IMR-90 (cell line): ENCODE measurements at regions not wholly inside any gene's neighbourhood (a gene's known extent, or its start where the extent isn't known, plus 50 kb on each side); places are given as distances from the start of the nearest gene placed in this dataset.

Experiments used
- ATAC-seq: fragments of 200-7000 bp; cut with Tn5 transposase; 2 replicates; pipeline ENCODE4 v1.9.1; 2020; ENCODE audit warnings: low read depth, mild to moderate bottlenecking, moderate library complexity
- BruUV-seq: library from RNA; stranded (reverse); fragments of 400-500 nt; replicated peaks from 2 replicates; lab custom pipeline; 2021; lab: Mats Ljungman, UMichigan
- CTCF ChIA-PET: fragments of 300-600 bp; formaldehyde crosslinking; extraction: SDS; loops from one replicate; lab custom pipeline; 2021; ENCODE audit warnings: antibody characterized with exemption; lab: Yijun Ruan, JAX
- POLR2A ChIA-PET: fragments of 300-600 bp; sonication (Branson Sonifier 250); formaldehyde crosslinking; loops from one replicate; lab custom pipeline; 2022; ENCODE audit warnings: antibody characterized with exemption; ENCODE audit not compliant: unreplicated experiment; lab: Charles Lee
- DNase-seq: peaks from one replicate; pipeline ENCODE4 v3.0.0; 2013
- H2AFZ ChIP-seq: replicated peaks from 2 replicates; pipeline ENCODE3; 2013; ENCODE audit warnings: low read length, mild to moderate bottlenecking; ENCODE audit not compliant: poor library complexity
- H2AK5ac ChIP-seq: 2 replicates; pipeline ENCODE4 v1.6.1; 2013; ENCODE audit warnings: low read depth, low read length, inconsistent platforms
- H2AK9ac ChIP-seq: replicated peaks from 2 replicates; pipeline ENCODE3; 2013; ENCODE audit warnings: mild to moderate bottlenecking, low read depth, low read length, moderate library complexity; ENCODE audit not compliant: poor library complexity
- H2BK120ac ChIP-seq: 2 replicates; pipeline ENCODE4 v1.6.1; 2013; ENCODE audit warnings: low read depth, low read length, inconsistent platforms
- H2BK15ac ChIP-seq: 3 replicates; pipeline ENCODE4 v1.6.1; 2013; ENCODE audit warnings: low read depth, low read length, inconsistent platforms
- H2BK20ac ChIP-seq: 2 replicates; pipeline ENCODE4 v1.6.1; 2013; ENCODE audit warnings: low read depth, mild to moderate bottlenecking, inconsistent platforms, low read length, moderate library complexity
- H2BK5ac ChIP-seq: 2 replicates; pipeline ENCODE4 v1.6.1; 2013; ENCODE audit warnings: mild to moderate bottlenecking, low read depth, low read length, inconsistent platforms; ENCODE audit not compliant: poor library complexity, severe bottlenecking
- H3K14ac ChIP-seq: replicated peaks from 2 replicates; pipeline ENCODE4 v1.6.1; 2013; ENCODE audit warnings: low read depth, low read length, inconsistent platforms
- H3K18ac ChIP-seq: 2 replicates; pipeline ENCODE4 v1.6.1; 2013; ENCODE audit warnings: low read depth, low read length, control low read depth
- H3K23ac ChIP-seq: 2 replicates; pipeline ENCODE4 v1.6.1; 2013; ENCODE audit warnings: low read depth, low read length, inconsistent platforms
- H3K27ac ChIP-seq: 2 replicates; pipeline ENCODE4 v1.5.1; 2013; ENCODE audit warnings: mild to moderate bottlenecking, control low read depth, low read length; ENCODE audit not compliant: insufficient read depth
- H3K27me3 ChIP-seq: 2 replicates; pipeline ENCODE4 v1.6.1; 2013; ENCODE audit warnings: low read length; ENCODE audit not compliant: control insufficient read depth, insufficient read depth
- H3K36me3 ChIP-seq: 2 replicates; pipeline ENCODE4 v1.6.1; 2013; ENCODE audit warnings: low read length, mixed read lengths; ENCODE audit not compliant: control insufficient read depth, insufficient read depth
- H3K4ac ChIP-seq: 2 replicates; pipeline ENCODE4 v1.6.1; 2013; ENCODE audit warnings: low read depth, low read length, inconsistent platforms
- H3K4me1 ChIP-seq: 2 replicates; pipeline ENCODE4 v1.6.1; 2013; ENCODE audit warnings: low read length, mixed read lengths; ENCODE audit not compliant: control insufficient read depth, insufficient read depth
- H3K4me2 ChIP-seq: 2 replicates; pipeline ENCODE4 v1.6.1; 2013; ENCODE audit warnings: low read depth, mild to moderate bottlenecking, control low read depth, low read length, moderate library complexity
- H3K4me3 ChIP-seq: 2 replicates; pipeline ENCODE4 v1.5.1; 2013; ENCODE audit warnings: low read depth, mild to moderate bottlenecking, control low read depth, low read length, moderate library complexity; ENCODE audit not compliant: insufficient read depth
- H3K56ac ChIP-seq: 2 replicates; pipeline ENCODE4 v1.6.1; 2013; ENCODE audit warnings: low read length, inconsistent platforms; ENCODE audit not compliant: insufficient read depth; ENCODE audit errors: extremely low read depth
- H3K79me1 ChIP-seq, 2 experiments: 2 replicates each; pipeline ENCODE4 v1.6.1; 2013; ENCODE audit warnings: low read length in 2 of 2, inconsistent platforms in 1 of 2, low read depth in 1 of 2
- H3K9ac ChIP-seq: 2 replicates; pipeline ENCODE4 v1.6.1; 2013; ENCODE audit warnings: low read depth, low read length, control low read depth
- H3K9me1 ChIP-seq: 2 replicates; pipeline ENCODE4 v1.6.1; 2013; ENCODE audit warnings: low read length, inconsistent platforms; ENCODE audit not compliant: insufficient read depth
- H3K9me3 ChIP-seq: 2 replicates; pipeline ENCODE4 v1.6.1; 2013; ENCODE audit warnings: low read length; ENCODE audit not compliant: control insufficient read depth, insufficient read depth
- H4K20me1 ChIP-seq: 2 replicates; pipeline ENCODE4 v1.6.1; 2013; ENCODE audit warnings: low read length, inconsistent platforms; ENCODE audit not compliant: insufficient read depth
- H4K5ac ChIP-seq: 2 replicates; pipeline ENCODE4 v1.6.1; 2013; ENCODE audit warnings: mild to moderate bottlenecking, low read depth, low read length, control low read depth
- H4K8ac ChIP-seq, 2 experiments: 2 replicates each; pipeline ENCODE4 v1.6.1; 2013; ENCODE audit warnings: low read depth in 2 of 2, low read length in 2 of 2, control low read depth in 1 of 2, inconsistent platforms in 1 of 2
- H4K91ac ChIP-seq: 2 replicates; pipeline ENCODE4 v1.6.1; 2013; ENCODE audit warnings: low read depth, low read length, inconsistent platforms; ENCODE audit not compliant: insufficient read depth
- BHLHE40 ChIP-seq: fragments of 150-350 bp; IDR thresholded peaks from 2 replicates; pipeline ENCODE4 v1.6.1; 2016; ENCODE audit warnings: mild to moderate bottlenecking, low read depth, low read length
- CEBPB ChIP-seq: IDR thresholded peaks from 2 replicates; pipeline ENCODE4 v1.6.1; 2012; ENCODE audit warnings: low read depth, low read length, improper control_type of control experiment
- CHD1 ChIP-seq: IDR thresholded peaks from 2 replicates; pipeline ENCODE4 v1.6.1; 2012; ENCODE audit warnings: low read depth, low read length, improper control_type of control experiment
- MAFK ChIP-seq: IDR thresholded peaks from 2 replicates; pipeline ENCODE4 v1.6.1; 2012; ENCODE audit warnings: low read depth, low read length, improper control_type of control experiment
- MAZ ChIP-seq: IDR thresholded peaks from 2 replicates; pipeline ENCODE4 v1.6.1; 2012; ENCODE audit warnings: low read depth, mild to moderate bottlenecking, low read length, improper control_type of control experiment, moderate library complexity, borderline replicate concordance
- MXI1 ChIP-seq: IDR thresholded peaks from 2 replicates; pipeline ENCODE4 v1.6.1; 2012; ENCODE audit warnings: low read depth, mild to moderate bottlenecking, low read length, moderate library complexity, borderline replicate concordance
- NFE2L2 ChIP-seq: fragments of 150-350 bp; IDR thresholded peaks from 2 replicates; pipeline ENCODE4 v1.6.1; 2016; ENCODE audit warnings: low read depth, mild to moderate bottlenecking, low read length
- POLR2A ChIP-seq: IDR thresholded peaks from 2 replicates; pipeline ENCODE4 v1.6.1; 2012; ENCODE audit warnings: mild to moderate bottlenecking, low read depth, low read length
- RAD21 ChIP-seq: IDR thresholded peaks from 2 replicates; pipeline ENCODE4 v1.6.1; 2012; ENCODE audit warnings: low read length, improper control_type of control experiment
- RCOR1 ChIP-seq: IDR thresholded peaks from 2 replicates; pipeline ENCODE4 v1.6.1; 2012; ENCODE audit warnings: mild to moderate bottlenecking, low read length, improper control_type of control experiment; ENCODE audit not compliant: insufficient replicate concordance
- RFX5 ChIP-seq: IDR thresholded peaks from 2 replicates; pipeline ENCODE4 v1.8.0; 2012; ENCODE audit warnings: low read depth, mild to moderate bottlenecking, low read length, moderate library complexity
- SMC3 ChIP-seq: fragments of 150-350 bp; IDR thresholded peaks from 2 replicates; pipeline ENCODE4 v1.6.1; 2016; ENCODE audit warnings: low read depth, mild to moderate bottlenecking, antibody characterized with exemption, low read length, moderate library complexity
- WGBS, 2 experiments: methylation state at CpG; one replicate each; pipeline versions ENCODE4 v1.1.5 to v1.1.7; 2013; ENCODE audit warnings: missing lambda C conversion rate in 2 of 2; ENCODE audit not compliant: insufficient read length in 1 of 2; ENCODE audit errors: extremely low coverage in 2 of 2; 5-methylcytosine and 5-hydroxymethylcytosine counted together
- dilution Hi-C: fragments of 300-500 bp; cut with HindIII; formaldehyde crosslinking; loops from one replicate; pipeline ENCODE4 v1.14.3; 2018; ENCODE audit warnings: low sequenced_read_pairs; ENCODE audit not compliant: unreplicated experiment
- in situ Hi-C: fragments of 300-500 bp; cut with MboI; formaldehyde crosslinking; loops from 3 replicates; pipeline ENCODE4 v1.14.3; 2019; ENCODE audit warnings: low sequenced_read_pairs, inconsistent platforms, mixed read lengths
- intact Hi-C: fragments of 100-400 bp; cut with micrococcal nuclease; formaldehyde crosslinking; loops from 2 replicates; pipeline ENCODE4 v1.10.0; 2022
- TF ChIP-seq, protein P1 (sequence below): conservative IDR thresholded peaks from 2 replicates; pipeline ENCODE4 v1.5.1; 2012; ENCODE audit warnings: mild to moderate bottlenecking, low read depth, low read length, improper control_type of control experiment
- TF ChIP-seq, protein P2 (sequence below): fragments of 150-350 bp; IDR thresholded peaks from 2 replicates; pipeline ENCODE4 v1.6.1; 2016; ENCODE audit warnings: low read depth, mild to moderate bottlenecking, low read length, moderate library complexity, borderline replicate concordance

GRCh38 chr15:31255176-31255510, 71.5 kb upstream of the KLF13 start:
- Histone ChIP-seq H3K4me3 (no peak overlapping the region), H3K14ac (no peak overlapping the region)
- CTCF ChIA-PET = no interaction called here

More at GRCh38 chr15:31255176-31255510, 71.5 kb upstream of the KLF13 start:
- dilution Hi-C loops = no loop called here
- no peaks in the 10 kb centered on the region for H3K36me3 ChIP-seq
- H2BK20ac ChIP-seq = no peak overlapping the region
- H3K23ac ChIP-seq = no peak overlapping the region
- no peak overlapping the region for H4K8ac ChIP-seq
- no peak overlapping the region for H3K27ac ChIP-seq
- DNase-seq = no peak
- no peak overlapping the region for H2AK5ac ChIP-seq
- no peaks in the 10 kb centered on the region for H3K79me1 ChIP-seq
- no peaks in the 10 kb centered on the region for H3K9me1 ChIP-seq
- in situ Hi-C loops = no loop called here
- peaks cover 21% of the 10 kb centered on the region for H3K27me3 ChIP-seq
- no peak overlapping the region for H3K4me2 ChIP-seq
- H3K9me3 ChIP-seq = peaks cover 2% of the 10 kb centered on the region; the same call in 1 of the 2 replicates
- H2BK120ac ChIP-seq = no peak overlapping the region
- no peak overlapping the region for H2AFZ ChIP-seq
- BruUV-seq = no TSS peak
- no peak overlapping the region for H3K56ac ChIP-seq
- H4K20me1 ChIP-seq = no peaks in the 10 kb centered on the region
- H3K9ac ChIP-seq = no peak overlapping the region
- ATAC-seq = no peak
- POLR2A ChIA-PET = no interaction called here
- H3K4ac ChIP-seq = no peak overlapping the region
- H2BK15ac ChIP-seq = no peak overlapping the region
- 33% methylated on average over 1 of the region's 5 CpGs; no CpG with 5 or more reads in 1 of the 2 experiments for WGBS, 2 experiments
- no peak overlapping the region for H3K18ac ChIP-seq
- no peak for TF ChIP-seq RCOR1
- no peak for TF ChIP-seq MAZ
- no peak for TF ChIP-seq POLR2A
- TF ChIP-seq, protein P1, sequence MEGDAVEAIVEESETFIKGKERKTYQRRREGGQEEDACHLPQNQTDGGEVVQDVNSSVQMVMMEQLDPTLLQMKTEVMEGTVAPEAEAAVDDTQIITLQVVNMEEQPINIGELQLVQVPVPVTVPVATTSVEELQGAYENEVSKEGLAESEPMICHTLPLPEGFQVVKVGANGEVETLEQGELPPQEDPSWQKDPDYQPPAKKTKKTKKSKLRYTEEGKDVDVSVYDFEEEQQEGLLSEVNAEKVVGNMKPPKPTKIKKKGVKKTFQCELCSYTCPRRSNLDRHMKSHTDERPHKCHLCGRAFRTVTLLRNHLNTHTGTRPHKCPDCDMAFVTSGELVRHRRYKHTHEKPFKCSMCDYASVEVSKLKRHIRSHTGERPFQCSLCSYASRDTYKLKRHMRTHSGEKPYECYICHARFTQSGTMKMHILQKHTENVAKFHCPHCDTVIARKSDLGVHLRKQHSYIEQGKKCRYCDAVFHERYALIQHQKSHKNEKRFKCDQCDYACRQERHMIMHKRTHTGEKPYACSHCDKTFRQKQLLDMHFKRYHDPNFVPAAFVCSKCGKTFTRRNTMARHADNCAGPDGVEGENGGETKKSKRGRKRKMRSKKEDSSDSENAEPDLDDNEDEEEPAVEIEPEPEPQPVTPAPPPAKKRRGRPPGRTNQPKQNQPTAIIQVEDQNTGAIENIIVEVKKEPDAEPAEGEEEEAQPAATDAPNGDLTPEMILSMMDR = no peak
- no peak for TF ChIP-seq CEBPB
- no peak for TF ChIP-seq BHLHE40
- no peak for TF ChIP-seq CHD1
- no peak for TF ChIP-seq SMC3
- TF ChIP-seq RAD21 = no peak
- no peak for TF ChIP-seq NFE2L2
- TF ChIP-seq, protein P2, sequence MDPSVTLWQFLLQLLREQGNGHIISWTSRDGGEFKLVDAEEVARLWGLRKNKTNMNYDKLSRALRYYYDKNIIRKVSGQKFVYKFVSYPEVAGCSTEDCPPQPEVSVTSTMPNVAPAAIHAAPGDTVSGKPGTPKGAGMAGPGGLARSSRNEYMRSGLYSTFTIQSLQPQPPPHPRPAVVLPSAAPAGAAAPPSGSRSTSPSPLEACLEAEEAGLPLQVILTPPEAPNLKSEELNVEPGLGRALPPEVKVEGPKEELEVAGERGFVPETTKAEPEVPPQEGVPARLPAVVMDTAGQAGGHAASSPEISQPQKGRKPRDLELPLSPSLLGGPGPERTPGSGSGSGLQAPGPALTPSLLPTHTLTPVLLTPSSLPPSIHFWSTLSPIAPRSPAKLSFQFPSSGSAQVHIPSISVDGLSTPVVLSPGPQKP = no peak
- no peak for TF ChIP-seq MAFK
- no peak for TF ChIP-seq MXI1
- TF ChIP-seq RFX5 = no peak
- intact Hi-C loops = no loop called here
- H4K91ac ChIP-seq = no peak overlapping the region
- H2BK5ac ChIP-seq = no peak overlapping the region
- no peaks in the 10 kb centered on the region for H3K4me1 ChIP-seq
- H2AK9ac ChIP-seq = no peak overlapping the region
- no peak overlapping the region for H4K5ac ChIP-seq
